HG02759 (cell line): ENCODE measurements at regions not wholly inside any gene's neighbourhood (a gene's known extent, or its start where the extent isn't known, plus 50 kb on each side); places are given as distances from the start of the nearest gene placed in this dataset.

ENCODE experiments used
- ATAC-seq: cut with Tn5 transposase; IDR thresholded peaks from one replicate; pipeline ENCODE4 v1.9.1; 2021; ENCODE audit warnings: mild to moderate bottlenecking, moderate library complexity; ENCODE audit not compliant: unreplicated experiment

DNA sequence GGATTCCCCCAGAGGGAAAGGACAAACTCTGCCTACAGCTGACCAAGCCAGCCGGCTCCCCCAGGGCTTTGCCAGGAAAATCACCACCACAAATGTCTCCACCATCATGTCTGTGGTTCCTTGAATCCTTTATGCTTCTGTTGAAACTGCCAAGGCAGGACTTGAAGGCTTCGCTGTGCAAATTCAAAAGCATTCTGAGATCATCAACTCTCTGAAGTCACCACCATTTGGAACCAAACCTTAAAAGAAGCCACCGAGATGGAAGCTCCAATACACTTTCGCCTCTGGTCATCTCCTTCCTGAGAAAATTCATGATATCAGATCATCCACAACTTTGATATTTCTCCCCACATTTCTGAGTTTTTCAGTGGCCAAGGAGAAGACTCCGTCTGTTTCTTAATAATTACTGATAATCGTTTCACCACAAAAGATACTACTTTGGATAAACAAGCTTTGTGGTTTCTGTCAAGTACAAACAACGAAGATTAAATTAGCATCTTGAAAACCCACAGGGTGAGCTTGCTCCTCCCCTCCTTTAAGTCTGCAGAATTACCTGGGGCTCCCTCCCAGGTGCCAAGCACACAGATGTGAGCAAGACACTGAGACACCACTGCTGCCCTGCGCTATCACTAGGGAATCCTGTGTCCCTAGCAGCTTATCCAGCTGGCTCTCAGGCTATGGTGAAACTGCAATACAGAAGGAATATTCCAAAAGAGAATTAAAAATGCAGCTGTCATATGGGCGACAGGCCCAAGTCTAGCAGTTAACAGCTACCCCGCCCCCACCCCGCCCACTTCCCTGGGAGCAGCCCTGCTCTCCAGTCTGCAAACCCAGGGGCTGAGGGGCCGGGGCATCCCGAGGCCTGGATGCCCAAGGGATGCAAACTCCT, 125.0 kb upstream of the TBL1X start:
- no peak for ATAC-seq

DNA sequence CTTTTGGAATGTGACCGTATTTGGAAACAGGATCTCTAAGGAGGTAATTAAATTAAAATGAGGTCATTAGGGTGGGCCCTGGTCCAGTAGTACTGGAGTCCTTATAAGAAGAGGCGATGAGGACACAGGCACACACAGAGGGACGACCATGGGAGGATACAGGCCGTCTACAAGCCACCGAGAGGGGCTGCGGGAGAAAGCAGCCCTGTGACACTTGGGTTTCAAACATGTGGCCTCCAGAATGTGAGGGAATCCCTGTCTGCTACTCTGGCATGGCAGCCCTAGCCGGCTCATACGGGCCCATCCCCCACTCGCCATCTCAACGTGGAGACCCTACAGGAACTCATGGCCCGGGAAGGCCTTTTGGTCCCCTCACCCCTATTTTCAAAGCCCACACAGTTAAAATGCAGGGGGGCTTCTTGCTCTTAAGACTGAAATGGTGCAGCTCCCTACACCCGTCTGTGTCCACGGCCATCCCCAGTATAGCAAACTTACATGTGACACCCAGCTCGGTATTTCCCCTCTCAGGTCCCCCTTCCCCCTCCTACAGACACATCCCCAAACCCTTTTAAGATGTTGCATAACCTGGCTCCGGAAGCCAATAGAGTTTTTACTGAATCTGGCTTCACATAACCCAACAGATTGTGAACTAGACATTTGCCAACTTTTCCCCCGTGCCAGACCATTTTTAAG, 124.1 kb upstream of the TBL1X start:
- ATAC-seq = peak; percentile 52

DNA sequence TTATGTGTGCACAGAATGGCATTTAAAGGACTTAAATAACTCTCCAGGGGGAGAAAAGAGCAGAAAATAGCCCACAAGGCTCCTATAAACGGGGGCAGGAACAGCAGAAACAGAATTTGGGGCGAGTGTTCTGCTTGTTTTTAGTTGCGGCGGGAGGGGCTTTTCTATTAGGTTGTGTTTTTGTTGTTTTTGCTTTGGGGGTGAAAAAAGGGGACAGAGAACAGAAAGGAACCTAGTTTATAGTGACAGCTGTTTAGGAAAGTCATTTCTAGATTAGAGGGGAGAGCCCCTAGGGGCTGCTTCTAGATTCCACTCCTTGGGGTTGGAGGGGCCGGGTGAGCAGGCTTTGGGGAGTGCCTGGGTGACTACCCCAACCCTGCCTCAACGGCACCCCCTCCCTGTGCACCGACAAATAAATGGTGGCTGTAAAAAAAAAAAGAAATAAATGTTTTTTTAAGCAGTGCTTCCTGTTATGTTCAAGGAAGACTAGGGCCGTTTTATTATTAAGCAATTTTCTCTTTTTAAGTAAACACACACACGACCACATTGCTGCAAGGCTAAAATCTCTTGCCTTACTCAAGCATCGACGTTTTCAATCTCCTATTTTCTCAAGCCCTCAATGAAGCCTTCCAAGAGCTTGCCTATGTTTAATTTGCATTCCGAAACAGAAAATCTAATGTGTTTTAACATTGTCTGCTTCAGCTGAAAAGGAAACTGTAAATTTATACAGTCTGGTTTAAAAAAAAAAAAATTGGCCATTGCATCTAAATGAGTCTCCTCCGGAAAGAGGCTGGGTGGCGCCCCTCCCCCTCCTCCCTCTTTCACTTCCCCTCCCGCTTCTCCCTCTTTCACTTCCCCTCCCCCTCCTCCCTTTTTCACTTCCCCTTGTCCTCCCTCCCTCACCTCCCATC, 123.3 kb upstream of the TBL1X start:
- ATAC-seq = peak; percentile 84

DNA sequence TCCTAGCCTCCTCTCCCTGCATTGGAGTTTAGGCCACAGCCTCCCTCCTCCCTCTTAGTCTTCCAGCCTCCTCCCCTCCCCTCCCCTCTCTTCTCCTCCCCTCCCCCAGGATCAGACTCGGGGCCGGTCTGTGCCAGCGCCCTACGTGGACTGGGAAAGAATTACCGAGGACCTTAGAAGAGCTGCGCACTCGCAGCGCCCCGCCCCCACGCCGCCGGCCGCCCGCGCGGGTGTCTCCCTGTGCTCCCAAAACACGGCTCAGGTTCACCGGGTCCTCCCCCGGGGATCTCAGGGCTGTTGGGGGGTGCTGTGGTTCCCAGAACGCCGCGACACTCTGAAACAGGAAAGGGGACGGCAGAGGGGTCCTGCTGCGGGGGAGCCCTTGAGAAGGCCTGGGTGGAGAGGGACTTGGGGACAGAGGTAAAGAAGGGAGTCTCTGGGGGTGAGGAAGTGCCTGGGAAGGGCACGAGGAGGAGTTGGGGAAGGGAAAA, 122.3 kb upstream of the TBL1X start:
- no peak for ATAC-seq

DNA sequence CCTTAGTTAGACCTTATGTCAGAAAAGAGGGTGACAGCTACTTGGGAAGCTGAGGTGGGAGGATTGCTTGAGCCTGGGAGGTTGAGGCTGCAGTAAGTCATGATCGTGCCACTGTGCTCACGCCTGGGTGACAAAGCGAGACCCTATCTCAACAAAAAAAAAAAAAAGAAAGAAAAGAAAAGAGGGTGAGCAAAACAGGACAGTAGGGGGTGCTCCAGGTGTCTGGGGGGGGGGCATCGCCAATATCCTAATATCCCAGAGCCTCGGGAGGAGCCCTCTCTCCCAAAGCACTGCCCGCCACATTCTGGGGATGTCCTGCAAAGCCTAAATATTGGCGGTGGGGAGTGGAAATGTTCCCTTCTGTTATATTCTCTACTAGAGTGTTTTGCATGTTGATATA, 120.9 kb upstream of the TBL1X start:
- ATAC-seq = no peak

DNA sequence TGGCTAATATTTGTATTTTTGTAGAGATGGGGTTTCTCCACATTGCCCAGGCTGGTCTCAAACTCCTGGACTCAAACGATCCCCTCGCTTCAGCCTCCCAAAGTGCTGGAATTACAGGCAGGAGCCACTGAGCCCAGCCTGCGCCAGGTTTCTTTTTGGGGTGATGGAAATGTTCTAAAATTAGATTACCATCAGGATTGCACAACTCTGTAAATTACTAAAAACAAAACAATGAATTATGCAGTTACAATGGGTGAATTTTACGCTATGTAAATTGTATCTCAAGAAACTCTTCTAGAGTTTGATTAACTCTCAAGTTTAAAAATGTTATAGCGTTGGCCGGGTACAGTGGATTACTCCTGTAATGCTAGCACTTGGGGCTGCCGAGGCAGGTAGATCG, 118.9 kb upstream of the TBL1X start:
- ATAC-seq = no peak

DNA sequence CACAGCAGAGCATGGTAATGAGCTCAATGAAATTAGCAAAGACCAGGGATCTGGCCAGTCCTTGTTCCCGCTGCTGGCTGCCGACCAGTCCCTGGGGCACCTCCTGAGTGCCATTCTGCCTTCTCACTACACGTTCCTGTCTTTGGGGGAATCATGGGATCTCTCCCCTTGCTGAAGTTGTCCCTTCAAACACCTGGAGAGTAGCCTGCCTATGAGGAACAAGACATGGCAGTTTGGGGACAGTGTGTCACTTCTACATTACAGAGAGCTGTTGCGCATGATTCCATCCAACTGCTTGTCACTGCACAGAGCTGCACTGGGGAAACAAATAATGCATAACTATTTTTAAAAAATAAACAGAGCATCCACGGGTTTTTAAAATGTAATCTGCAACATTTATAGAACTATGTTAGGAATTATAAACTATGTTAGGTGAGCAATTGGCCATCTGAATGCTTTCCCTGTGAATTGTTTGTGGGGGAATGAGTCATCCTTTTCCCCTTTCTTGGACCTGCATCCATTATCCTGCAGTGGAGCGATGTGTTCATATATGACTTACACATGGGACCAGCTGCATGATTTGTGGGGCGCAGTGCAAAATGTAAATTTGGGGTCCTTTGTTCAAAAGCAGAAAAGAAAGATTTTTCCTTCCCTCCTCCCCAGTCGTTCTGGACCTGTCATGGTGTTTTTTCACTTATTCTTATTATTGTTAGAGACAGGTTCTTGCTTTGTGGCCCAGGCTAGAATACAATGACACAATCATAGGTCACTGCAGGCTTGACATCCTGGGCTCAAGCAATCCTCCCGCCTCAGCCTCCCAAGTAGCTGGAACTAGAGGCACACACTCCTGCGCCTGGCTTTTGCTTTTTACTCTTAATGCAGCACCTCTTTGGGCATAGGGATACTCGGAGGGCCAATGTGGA, 115.0 kb upstream of the TBL1X start:
- ATAC-seq = no peak

DNA sequence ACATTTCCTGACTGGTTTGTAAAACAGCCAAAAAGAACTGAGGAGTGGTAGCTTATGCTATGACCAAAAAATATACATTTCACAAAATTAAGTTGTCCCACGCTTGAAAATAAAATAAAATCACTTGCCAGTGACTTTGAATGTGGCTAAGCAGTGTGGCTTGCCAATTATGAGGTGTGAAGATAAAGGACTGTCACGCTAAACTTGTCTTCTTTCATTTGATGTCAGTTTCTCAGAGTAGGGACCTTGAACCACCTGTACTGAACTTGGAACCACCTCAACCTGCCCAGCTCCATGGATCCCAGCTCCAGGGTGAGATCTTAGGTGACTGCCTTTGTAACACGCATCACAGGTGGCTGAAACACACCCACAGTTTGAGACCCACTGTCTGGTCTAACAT, 113.7 kb upstream of the TBL1X start:
- no peak for ATAC-seq

DNA sequence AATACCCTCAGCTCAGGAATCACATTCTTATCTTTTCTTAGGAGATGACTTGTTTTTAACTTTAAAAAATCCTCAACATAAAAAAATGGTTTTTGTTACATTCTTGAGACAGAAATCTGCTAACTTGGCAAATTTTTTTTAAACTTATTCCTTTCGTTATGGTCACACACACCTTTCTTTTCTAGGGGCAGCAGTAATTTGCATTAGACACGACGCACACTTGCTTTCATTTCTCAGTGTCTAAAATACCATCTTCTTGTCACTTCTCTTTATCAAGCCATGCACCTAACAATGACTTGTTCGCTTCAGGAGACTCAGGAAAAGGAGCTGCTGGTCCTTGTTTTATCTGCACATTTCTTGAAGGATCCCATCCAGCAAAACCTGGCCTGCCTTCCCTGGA, 112.6 kb upstream of the TBL1X start:
- peak; percentile 63 for ATAC-seq

DNA sequence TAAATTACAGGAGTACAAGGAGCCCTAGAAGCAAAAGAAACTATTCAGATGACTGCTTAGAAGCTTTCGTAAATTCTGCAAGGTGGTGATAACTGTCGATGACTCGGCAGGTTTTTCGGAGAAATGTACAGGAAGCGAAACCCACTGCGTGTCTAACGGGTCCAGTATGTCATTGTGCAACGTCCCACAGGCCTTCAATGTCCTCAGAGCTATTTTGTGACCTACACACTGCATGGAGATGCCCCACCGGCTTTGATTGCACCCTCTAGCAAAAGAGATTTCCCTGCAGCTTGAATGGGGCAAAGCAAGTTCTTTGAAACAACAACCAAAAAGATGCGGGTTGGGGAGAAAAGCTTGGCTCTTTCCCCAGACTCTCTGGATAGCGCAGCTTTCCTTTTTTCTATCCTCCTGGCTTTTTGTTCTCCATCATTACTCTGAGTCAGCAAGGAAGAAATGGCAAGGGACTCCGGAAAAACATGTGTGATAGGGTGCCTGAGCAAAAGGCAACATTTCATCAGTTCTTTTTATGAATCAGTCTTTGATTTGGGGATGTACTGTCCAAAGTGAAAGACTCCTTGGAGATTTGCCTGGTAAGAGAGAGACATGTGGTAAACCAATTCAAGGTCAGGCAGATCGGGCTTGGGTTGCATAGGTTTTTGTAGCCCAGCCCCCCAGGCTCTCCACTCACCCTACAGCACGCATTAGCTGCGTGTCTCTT, 112.0 kb upstream of the TBL1X start:
- peak; percentile 76 for ATAC-seq

DNA sequence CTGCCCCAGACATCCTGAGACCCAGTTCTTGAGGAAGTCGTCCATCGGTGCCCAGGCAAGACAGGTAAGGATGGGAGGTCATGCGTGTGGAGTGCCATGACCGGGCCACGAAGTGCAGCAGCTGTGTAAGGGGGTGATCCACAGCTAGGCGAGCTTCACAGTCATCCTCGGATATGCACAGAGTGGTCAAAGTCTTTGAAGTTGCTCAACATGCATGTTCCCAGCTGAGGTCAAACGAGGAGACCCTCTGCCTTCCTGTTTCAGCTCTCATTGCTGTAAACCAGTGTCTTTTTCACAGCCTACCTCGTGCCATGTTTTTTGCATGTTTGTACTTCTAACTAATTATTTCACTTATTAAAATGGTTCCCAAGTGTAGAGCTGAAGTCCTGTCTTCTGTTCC, 109.9 kb upstream of the TBL1X start:
- ATAC-seq = no peak

DNA sequence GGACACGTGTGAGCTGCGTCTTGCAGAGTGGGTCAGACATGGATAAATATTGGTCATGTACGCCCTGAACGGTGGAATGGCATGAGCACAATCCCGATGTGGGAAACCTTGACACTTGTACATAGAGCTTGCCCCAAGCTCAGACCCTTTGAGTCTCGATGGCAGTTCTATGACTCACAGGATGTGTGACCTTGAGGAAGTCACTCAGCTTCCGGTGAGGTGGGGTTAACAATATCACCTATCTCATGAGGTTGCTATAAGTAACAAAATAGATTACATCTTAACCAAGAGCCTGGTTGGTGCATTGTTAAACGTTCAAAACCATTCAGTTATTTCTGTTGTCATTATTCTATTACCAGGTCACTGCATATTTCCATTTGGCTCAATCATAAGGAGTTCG, 109.1 kb upstream of the TBL1X start:
- no peak for ATAC-seq

DNA sequence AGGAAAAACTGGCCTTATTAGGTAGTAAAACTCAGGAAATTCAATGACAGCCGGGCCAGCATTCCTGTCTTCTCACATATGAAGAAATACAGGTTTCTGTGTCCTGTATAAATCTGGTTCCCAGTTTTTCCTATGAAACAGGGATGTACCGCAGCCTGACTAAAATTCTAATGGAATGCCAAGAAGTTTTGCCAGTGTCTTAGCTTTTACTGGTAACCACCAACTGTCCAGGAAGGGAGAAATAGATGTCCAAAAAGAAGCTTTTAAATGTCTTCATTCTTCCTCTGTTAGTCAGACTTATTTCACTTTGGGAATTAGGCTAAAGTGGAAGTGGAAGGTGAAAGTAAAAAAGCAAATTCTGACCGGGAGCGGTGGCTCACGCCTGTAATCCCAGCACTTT, 108.0 kb upstream of the TBL1X start:
- ATAC-seq = no peak

DNA sequence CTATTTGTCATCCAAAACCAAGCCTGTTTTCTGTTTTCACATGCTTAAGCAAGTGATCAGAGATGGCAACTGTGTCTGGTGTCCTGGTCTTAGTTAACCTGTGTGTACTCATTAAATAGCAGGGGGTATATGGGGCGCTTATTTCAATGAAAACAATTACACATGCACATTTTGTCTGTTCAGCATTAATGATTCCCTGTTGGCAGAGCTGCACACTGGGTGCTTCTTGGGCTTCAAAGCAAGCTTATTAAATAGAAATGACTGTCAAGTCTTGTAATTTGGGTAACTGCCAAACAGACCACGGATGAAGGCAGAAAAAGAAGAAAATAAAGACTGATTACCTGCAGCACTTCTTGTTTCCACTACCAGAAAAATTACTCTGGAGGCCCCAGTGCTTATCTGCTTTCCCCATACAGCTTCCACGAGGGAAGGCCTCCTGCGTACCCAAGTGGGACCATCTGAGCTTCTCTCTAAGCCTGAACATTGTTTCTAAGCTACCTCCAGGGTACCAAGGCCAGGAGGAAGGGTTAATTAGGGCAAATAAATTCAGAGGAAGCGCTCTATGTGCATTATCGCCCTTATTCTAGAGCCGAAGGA, 107.2 kb upstream of the TBL1X start:
- ATAC-seq = no peak

DNA sequence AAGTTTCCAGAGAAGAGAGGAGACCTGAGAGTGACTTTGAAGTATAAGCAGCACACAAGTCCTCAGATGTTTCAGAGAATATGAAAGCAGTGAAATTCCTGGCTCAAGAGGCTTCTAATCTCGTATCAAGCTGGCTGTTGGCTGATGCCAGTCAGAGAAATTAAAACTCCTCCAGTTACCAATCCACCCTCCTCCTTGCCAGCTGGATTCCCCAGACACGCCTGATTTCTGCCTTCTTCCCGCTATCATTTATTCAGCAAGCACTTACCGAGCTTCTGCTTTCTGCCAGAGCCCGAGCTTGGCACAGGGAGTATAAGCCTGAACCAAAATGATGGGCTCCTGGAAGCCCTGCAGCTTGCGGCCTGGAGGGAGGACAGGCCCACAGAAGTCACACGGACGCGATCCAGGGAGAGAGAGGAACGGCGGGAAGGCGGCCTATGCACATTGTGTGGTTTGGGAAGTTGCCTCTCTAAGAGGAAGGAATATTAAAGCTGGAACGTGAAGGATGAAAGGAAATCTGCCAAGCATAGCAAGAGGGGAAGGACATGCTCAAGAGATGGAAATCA, 102.4 kb upstream of the TBL1X start:
- ATAC-seq = no peak

DNA sequence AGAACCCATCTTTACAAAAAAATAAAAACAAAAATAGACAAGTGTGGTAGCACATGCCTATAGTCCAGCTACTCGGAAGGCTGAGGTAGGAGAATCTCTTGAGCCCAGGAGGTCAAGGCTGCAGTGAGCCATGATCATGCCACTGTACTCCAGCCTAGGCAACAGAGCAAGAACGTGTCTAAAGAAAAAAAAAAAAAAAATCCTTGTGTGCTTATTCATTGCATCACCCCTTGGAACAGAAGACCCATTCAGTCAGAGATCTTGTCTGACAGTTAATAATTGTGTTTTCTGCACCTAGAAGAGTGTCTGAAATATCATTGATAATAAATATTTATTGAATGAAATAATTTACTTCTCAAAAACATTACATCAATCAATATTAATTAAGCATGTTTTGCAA, 97.4 kb upstream of the TBL1X start:
- no peak for ATAC-seq

DNA sequence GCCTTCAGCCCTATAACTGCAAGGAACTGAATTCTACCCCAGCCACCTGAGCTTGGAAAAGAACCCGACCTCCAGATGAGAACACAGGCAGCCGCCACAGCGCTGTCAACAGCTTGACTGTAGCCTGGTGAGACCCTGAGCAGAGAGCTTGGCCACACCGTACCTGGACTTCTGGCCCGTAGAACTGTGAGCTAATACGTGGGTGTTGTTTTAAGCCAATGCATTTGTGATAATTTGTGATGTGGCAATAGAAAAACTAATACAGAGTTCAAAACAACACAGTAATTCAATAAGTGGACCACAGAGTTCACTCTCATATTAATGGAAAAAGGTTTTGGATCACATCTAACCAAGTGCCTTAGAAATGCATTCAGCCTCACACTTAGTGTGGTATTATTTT, 96.6 kb upstream of the TBL1X start:
- ATAC-seq = no peak

DNA sequence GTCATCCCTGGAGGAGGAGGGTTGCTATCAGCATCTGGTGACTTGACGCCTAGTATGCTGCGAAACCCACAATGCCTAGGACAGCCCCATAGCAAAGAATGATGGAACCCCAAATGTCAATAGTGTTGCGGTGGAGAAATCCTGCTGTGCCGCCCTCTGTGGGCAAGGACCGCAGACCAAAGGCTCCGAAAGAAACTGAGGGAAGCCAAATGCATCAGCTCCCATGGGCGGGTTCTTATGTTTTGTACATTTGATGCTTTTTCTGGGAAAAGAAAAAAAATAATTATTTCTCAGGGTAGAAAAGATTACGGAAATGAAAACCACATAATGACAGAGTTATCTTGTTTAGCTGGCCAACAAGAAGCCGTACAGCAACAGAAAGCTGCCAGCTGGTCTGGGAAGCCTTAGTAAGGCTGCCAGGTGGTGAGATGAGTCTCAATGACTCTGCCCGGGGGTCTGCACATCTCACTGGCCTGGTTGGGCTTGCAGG, 95.0 kb upstream of the TBL1X start:
- no peak for ATAC-seq

DNA sequence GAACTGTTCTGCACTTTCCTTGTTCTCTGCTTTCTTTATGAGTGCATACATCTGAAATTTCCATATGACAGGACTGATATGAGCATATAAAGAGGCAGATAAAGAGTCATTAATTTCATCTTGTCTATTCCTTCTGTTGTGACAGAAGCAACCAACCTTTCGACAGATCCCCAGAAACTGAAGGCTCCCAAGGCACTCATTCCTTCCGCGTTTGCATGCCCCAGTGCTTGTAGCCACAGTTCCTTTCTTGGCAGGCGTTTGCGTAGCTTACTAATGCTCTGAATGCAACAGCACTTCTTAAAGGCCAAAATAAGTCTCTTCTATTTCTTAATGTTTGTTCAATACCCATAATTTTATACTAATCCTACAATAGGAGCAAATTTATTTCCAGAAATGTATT, 94.0 kb upstream of the TBL1X start:
- ATAC-seq = no peak
